ENCODE measurements at regions not wholly inside any gene's neighbourhood (a gene's known extent, or its start where the extent isn't known, plus 50 kb on each side); places are given as distances from the start of the nearest gene placed in this dataset.

DNA sequence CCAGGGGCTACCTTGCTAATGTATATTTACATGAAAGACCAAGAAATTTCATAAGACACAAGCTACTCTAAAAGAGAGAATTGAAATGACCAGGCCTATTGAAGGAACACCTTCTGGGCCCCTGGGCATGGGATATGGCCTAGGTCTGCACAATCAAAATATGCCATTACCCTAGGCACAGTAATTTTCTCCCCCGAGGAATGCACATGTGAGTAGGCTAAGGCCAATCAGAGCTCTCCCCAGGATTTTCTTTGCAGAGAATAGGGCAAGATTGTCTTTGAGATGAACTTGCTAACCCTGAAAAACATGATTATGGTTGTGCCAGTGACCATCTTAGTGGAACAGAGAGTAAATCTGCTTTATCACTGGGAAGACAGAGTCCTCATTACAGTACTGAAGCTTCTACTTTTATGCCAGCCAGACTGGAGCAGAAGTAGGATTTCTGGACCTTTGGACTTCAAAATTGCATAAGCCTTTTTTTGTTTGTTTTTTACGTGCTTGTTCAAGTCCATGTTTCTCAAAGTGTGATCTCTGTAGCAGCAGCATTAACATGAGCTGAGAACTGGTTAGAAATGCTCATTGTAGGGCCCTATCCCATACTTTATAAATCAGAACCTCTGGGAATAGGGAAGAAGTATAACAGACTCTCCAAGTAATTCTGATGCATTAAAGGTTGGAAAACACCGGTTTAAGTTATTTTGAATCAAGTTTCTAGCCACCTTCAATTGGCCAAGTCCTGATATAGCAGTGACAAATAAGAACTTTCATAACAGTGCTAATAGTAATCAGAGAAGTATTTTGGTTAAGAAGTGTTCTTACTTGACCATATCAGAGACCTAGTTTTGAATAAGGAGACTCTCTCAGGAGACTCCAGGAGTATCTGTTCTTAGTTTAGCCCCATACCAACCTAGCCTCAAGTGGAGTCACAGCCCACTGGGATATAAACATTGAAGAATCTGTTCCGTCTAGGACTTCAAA lies 112.9 kb downstream of the LMO3 start:
- no peaks in the 10 kb centered on the region for H3K36me3 Mint-ChIP-seq (ENCODE audit: low read depth, unreplicated experiment)
- Histone ChIP-seq H3K9ac (ENCODE audit: low read length) (no peak overlapping the region), H3K4me1 (ENCODE audit: insufficient read depth, low read length) (no peaks in the 10 kb centered on the region), H3K27me3 (ENCODE audit: insufficient read depth, low read length) (no peaks in the 10 kb centered on the region), H2AFZ (ENCODE audit: low read depth, low read length) (no peak overlapping the region), H4K20me1 (ENCODE audit: insufficient read depth, low read length) (no peaks in the 10 kb centered on the region), H3K9me3 (ENCODE audit: insufficient read depth, low read depth, low read length) (no peaks in the 10 kb centered on the region), H3K4me2 (ENCODE audit: low read length) (no peak overlapping the region), H3K4me3 (ENCODE audit: insufficient read depth, low read depth, low read length) (no peak overlapping the region), H3K79me2 (ENCODE audit: insufficient read depth, low read length) (no peaks in the 10 kb centered on the region), H3K27ac (ENCODE audit: low read depth, low read length) (no peak overlapping the region), H3K36me3 (ENCODE audit: insufficient read depth, low read length) (no peaks in the 10 kb centered on the region)
- no peak for DNase-seq (ENCODE audit: low read depth)
- no peak overlapping the region for H3K27ac Mint-ChIP-seq (ENCODE audit: unreplicated experiment)
- no peak for FAIRE-seq
- H3K4me1 Mint-ChIP-seq (ENCODE audit: low read depth, unreplicated experiment): no peaks in the 10 kb centered on the region
- no peak overlapping the region for H3K4me3 Mint-ChIP-seq (ENCODE audit: unreplicated experiment)
- TF ChIP-seq, protein P1, sequence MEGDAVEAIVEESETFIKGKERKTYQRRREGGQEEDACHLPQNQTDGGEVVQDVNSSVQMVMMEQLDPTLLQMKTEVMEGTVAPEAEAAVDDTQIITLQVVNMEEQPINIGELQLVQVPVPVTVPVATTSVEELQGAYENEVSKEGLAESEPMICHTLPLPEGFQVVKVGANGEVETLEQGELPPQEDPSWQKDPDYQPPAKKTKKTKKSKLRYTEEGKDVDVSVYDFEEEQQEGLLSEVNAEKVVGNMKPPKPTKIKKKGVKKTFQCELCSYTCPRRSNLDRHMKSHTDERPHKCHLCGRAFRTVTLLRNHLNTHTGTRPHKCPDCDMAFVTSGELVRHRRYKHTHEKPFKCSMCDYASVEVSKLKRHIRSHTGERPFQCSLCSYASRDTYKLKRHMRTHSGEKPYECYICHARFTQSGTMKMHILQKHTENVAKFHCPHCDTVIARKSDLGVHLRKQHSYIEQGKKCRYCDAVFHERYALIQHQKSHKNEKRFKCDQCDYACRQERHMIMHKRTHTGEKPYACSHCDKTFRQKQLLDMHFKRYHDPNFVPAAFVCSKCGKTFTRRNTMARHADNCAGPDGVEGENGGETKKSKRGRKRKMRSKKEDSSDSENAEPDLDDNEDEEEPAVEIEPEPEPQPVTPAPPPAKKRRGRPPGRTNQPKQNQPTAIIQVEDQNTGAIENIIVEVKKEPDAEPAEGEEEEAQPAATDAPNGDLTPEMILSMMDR (IDR thresholded peaks at IDR 0.05; ENCODE audit: insufficient read depth, low read depth, low read length): no peak
- no peak for TF ChIP-seq EZH2 (IDR thresholded peaks at IDR 0.05; ENCODE audit: insufficient read depth, low read length)
- H3K27me3 Mint-ChIP-seq (ENCODE audit: low read depth, unreplicated experiment): no peaks in the 10 kb centered on the region
- no peaks in the 10 kb centered on the region for H3K9me3 Mint-ChIP-seq (ENCODE audit: unreplicated experiment)

DNA sequence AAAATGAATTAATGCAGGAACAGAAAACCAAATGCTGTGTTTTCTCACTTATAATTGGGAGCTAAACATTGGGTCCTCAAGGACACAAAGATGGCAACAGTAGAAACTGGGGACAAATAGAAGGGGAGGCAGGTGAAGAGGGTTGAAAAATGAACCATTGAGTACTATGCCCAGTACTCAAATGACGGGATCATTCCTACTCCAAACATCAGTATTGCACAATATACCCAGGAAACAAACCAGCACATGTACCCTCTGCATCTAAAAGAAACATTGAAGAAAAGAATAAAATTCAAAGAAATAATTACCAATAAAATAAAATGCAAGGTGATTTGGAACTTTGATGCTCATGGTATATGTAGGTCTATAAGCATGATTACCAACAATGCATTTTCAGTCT lies 110.8 kb downstream of the LMO3 start:
- H3K4me3 ChIP-seq (ENCODE audit: insufficient read depth, low read depth, low read length): no peak overlapping the region
- no peak overlapping the region for H2AFZ ChIP-seq (ENCODE audit: low read depth, low read length)
- no peaks in the 10 kb centered on the region for H3K9me3 ChIP-seq (ENCODE audit: insufficient read depth, low read depth, low read length)
- no peaks in the 10 kb centered on the region for H3K79me2 ChIP-seq (ENCODE audit: insufficient read depth, low read length)
- H3K4me1 ChIP-seq (ENCODE audit: insufficient read depth, low read length): no peaks in the 10 kb centered on the region
- H3K9ac ChIP-seq (ENCODE audit: low read length): no peak overlapping the region
- no peak overlapping the region for H3K27ac Mint-ChIP-seq (ENCODE audit: unreplicated experiment)
- H4K20me1 ChIP-seq (ENCODE audit: insufficient read depth, low read length): no peaks in the 10 kb centered on the region
- H3K27me3 Mint-ChIP-seq (ENCODE audit: low read depth, unreplicated experiment): no peaks in the 10 kb centered on the region
- H3K4me2 ChIP-seq (ENCODE audit: low read length): no peak overlapping the region
- H3K27me3 ChIP-seq (ENCODE audit: insufficient read depth, low read length): no peaks in the 10 kb centered on the region
- no peak overlapping the region for H3K27ac ChIP-seq (ENCODE audit: low read depth, low read length)
- no peaks in the 10 kb centered on the region for H3K36me3 ChIP-seq (ENCODE audit: insufficient read depth, low read length)
- no peak for TF ChIP-seq EZH2 (IDR thresholded peaks at IDR 0.05; ENCODE audit: insufficient read depth, low read length)
- TF ChIP-seq, protein P1 (IDR thresholded peaks at IDR 0.05; ENCODE audit: insufficient read depth, low read depth, low read length): no peak
- no peak for FAIRE-seq
- H3K9me3 Mint-ChIP-seq (ENCODE audit: unreplicated experiment): no peaks in the 10 kb centered on the region
- no peaks in the 10 kb centered on the region for H3K36me3 Mint-ChIP-seq (ENCODE audit: low read depth, unreplicated experiment)
- H3K4me1 Mint-ChIP-seq (ENCODE audit: low read depth, unreplicated experiment): no peaks in the 10 kb centered on the region
- no peak overlapping the region for H3K4me3 Mint-ChIP-seq (ENCODE audit: unreplicated experiment)
- DNase-seq (ENCODE audit: low read depth): no peak

All from astrocyte (in vitro differentiated cells and primary cell).